NCI-H345 treated with DMSO at 0.1 percent for 48 hours (cell line): ENCODE measurements at regions not wholly inside any gene's neighbourhood (a gene's known extent, or its start where the extent isn't known, plus 50 kb on each side); places are given as distances from the start of the nearest gene placed in this dataset.

Experiments
- DNase-seq: peaks from one replicate; lab custom pipeline; 2025; ENCODE audit not compliant: unreplicated experiment; lab: John Stamatoyannopoulos, UW

DNA sequence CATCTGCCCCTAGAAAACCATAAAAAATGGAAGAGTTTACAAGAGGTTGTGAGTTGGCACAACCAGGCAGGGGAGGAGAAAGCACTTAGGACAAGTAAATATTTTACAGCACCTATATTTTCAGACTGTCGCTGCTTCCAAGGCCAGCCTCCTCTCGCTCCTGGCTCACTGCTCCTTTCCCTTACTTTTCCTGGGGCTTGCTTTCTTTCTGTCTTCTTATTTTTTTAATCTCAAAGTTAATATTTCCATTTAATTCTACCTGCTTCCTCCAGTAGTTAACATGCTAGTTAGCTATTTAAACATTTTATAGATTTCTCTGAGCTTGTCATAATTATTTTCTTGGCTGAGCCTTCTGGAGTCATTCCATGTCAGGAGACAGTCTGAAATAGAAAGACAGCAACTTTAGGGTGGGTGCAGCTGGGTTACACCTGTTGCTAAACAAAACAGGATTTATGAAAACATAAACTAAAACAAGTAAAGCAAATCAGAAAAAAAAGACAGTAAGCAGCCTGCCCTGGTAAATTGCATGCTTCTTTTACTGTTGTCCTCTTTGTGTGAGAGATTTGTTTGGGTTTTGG, 330.1 kb downstream of the DLEU7 start:
- DNase-seq = no peak

GRCh38 chr13:50514249-50514648, 329.2 kb downstream of the DLEU7 start:
- no peak for DNase-seq

DNA sequence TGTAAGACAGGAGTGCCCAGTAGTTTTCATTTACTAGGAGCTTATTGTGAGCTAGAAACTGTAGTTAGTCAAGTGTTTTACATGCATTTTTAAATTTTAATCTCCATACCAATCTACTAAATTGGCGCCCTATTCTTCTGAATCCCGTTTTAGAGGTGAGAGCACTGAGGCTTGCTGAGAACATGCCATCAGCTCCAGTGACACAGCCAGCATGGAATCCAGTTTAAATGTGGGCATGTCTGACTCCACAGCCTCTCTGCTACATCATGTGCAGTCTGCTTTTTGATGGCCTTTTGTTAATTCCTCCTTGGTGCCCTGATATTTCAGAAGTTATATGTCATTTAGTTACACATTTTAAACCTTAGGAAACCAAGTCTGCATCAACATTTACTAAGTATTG, 325.4 kb downstream of the DLEU7 start:
- no peak for DNase-seq

GRCh38 chr13:50518781-50519201, 324.7 kb downstream of the DLEU7 start:
- no peak for DNase-seq

- DNase-seq = no peak
Measured at GRCh38 chr13:50519866-50520265, 323.6 kb downstream of the DLEU7 start.

DNA sequence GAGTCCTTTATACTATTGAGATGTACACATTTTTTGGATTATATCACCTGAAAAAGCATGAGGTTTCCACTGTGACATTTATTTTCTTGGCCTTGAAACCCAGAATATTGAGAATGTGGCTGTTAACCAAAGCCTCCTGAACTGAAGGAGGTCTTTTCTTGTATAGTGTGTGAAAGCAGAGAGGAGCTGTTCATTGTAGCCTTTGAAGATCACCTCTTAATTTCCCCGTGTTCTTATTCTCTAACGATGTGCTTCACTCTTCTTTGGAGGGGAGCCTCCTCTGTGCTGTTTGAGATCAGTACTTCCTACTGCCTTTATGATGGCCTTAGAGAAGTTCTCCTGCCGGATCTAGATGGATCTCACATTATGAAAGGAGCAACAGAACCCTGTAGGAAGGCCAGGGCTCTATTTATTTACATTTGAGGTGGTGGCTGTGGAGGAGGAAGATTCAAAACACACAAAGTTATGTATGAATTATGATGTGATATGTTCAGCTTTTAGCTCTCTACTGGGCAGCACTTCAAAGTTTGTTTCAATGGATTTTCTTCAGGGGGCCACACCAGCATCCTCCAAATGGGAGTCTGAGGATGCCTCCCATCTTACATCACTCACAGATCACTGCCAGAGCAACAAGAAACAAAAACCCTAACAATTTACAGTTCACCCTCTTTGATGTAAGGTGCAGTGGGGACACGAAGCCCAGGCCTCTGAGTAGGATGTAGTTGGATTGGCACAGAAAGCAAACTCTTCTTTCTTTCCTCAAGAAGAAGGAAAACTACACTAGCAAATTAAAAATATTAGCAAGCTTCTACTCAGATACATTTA, 322.3 kb downstream of the DLEU7 start:
- no peak for DNase-seq

GRCh38 chr13:50521831-50522149, 321.7 kb downstream of the DLEU7 start:
- no peak for DNase-seq

- DNase-seq = no peak
Measured at GRCh38 chr13:50522506-50522905, 321.0 kb downstream of the DLEU7 start.

- no peak for DNase-seq
Measured at GRCh38 chr13:50523307-50523706, 320.2 kb downstream of the DLEU7 start.

DNA sequence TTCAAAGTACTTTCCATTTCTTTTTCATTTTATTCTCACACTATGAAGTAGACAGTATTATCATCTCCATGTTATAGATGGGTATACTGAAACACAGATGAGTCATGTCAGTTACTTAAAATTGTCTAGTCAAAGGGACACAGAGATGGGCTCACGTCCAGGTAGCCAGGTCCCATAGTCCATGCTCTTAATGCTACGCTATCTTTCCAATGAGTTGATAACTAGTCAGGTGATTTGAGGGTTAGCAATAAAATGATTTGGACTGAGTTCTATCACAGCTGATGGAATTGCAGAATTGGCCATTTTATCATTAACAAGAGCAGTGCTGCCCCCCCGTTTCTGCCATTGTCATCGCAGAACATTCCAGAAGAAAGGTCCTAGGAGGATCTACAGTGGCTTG, 318.9 kb downstream of the DLEU7 start:
- no peak for DNase-seq

- no peak for DNase-seq
Measured at GRCh38 chr13:50526661-50527071, 316.8 kb downstream of the DLEU7 start.

DNA sequence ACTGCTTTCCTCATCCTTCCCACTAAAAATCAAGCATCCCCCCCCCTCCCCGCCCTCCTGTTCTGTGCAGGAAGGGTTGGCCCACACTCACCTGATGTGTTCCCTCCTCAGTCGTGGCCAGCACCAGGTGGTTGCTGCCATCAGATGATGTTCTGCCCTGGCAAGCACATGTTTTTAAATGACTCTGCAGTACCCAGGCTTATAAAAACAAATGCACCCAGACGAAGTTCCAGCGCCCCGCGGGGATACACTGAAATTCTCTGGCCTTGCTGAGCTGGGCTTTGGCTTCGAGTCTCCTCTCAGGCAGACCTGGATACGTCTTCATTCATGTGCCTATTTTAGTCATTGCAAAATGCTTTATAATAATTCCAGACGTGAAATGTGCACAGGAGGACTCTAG, 316.3 kb downstream of the DLEU7 start:
- DNase-seq = no peak

DNA sequence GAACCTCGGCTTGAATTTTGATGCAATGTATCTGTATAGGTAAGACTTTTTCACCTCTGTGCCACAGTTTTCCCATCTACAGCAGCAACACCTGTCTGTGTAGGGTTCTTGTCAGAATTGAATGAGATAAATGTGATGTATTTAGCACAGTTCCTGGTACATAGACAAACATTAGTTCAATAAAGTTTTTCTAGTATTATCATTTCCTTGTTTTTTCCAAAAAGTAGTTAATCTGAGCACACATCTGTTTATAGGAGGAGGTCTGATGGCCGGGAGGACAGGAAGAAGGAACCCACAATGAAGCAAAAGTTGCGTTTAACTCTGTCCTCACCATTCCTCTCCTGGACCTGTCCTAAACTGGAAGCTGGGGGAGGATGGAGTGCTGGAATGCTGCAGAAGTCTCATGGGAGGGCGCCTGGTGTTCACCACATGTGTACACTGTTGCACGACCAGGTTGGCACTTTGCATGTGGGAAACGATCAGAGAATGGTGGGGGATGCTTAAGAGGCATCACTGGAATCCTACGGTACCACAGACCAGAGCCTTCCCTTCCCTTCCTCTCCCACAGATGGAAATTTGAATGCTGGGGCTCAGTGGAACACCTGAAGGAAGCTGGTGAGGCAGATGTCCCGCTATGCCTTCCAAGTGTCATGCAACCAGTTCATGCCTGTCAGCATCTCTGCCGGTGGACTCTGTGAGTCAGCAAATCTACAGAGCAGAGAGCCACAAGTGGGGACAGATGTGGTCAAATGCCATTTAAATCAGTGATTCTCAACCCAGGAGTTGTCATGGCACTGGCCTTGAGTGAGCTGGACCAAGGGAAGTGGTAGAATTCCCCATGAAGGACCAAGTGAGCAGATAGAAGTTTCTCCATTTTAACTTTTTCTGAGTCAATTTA, 315.6 kb downstream of the DLEU7 start:
- DNase-seq = no peak

DNA sequence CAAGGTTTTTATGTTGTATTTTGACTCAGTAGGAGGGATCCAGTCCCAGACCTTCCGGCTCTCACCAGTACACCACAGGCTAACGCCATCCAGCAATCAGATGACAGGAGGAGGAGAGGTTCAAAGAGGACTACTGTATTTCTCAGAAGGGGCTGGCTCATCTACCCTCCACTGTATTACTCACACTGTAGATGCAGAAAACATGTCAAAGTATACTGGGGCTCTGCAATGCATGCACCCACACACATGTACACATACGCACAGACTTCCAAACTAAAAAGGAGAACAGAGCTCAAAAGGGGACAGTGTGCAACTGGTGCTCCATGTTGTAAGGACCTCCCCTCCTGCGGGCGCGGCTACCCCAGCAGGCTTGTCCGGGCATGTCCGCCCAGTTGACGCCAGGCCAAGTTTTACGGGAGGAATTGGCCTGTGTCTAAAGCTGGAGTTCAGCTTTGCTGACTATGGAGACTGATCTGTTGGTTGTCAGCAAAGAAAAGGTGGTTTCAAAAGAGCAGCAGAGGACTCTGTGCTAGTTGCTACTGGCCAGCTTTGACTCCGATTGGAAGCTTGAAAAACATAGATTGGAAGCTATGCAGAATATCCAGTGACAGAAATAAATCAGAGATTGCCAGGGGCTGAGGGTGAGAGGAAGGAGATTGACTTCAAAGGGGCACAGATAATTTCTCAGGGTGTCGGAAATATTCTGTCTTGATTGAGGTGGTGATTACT, 314.2 kb downstream of the DLEU7 start:
- no peak for DNase-seq

DNA sequence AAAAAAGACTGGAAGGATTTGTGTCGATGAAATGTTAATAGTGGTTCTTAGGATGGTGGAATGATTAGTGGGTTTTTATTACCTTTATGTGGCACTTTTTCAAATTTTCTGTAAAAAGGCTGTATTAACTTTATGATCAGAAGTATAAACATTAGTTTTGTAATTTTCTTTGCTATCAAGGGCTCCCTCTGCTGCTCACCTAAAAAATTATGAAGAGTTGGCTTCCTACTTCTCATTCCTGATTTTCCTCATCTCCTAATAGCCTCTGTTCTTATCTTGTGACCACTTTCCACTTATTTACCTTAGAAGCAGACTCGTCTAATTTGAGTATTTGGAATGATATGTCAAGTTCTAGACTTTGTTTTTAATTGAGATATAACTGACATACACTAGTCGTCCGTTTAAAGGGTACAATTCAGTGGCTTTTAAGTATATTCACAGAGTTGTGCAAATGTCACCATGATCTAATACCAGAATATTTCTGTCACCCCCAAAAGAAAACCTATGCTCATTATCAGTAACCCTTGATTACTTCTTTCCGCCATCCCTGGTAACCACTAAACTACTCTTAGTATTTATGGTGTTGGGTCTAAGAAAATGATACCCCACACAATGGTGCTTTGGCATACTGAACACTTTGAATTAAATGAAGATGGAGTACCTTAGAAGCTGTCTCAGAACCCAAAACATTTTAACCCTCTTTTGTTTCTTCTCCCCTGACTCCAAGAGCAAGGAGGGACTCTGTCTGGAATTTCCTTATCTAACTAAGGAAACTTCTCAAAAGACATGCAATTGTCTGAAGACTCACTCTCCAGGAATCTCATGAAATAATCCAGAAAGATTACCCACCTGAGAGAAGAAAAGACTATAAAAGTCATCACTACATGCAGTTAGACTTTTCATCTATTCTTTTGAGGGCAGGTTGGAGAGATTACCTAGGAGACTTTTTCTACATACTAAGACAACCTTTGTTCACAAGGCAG, 311.3 kb downstream of the DLEU7 start:
- DNase-seq = no peak

DNA sequence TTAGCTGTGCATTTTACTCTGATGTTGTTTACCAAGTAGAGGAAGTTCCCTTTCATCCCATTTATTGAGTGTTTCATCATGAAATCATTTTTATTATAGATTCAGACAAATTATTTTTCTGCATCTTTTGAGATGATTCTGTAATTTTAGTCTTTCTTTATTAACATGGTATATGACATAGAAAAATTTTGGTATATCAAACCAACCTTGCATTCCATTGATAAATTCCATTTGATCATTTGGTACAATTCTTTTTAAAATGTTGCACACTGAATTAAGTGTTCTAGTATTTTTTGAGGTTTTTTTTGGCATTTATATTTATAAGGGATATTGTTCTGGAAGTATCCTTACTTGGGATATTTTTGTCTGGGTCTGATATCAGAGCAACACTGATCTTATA, 308.4 kb downstream of the DLEU7 start:
- DNase-seq = no peak

DNA sequence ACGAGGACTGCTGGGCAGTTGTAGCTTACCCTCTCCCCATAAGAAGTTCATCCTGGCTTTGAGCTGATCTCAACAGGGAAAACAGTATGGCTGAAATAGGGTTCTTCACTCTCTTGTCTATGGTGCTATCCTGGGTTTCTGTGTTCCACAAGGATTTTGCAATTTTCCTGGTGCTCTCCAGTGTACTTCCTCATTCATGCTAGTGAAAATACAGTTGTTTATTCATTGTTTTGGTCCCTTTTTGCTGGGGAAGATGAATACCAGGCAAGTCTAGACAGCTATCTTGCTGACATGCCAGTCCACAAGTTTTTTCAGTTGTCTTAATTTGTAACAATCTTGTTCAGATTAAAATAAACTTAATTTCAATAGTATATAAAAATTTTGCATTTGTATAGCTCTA, 306.5 kb downstream of the DLEU7 start:
- DNase-seq = no peak

GRCh38 chr13:50539791-50540530, 303.5 kb downstream of the DLEU7 start:
- no peak for DNase-seq

- no peak for DNase-seq
Measured at GRCh38 chr13:50543141-50543540, 300.4 kb downstream of the DLEU7 start.
